ENCODE measurements at regions not wholly inside any gene's neighbourhood (a gene's known extent, or its start where the extent isn't known, plus 50 kb on each side); places are given as distances from the start of the nearest gene placed in this dataset.
"Not testable (repeated sequence)": the region's sequence is repeated elsewhere in the genome, so short reads cannot be mapped to it uniquely, and the experiment has no call there.

GRCh38 chr9:103537426-103537825 is 542.3 kb downstream of the CYLC2 start:
- no peak for DNase-seq (ENCODE audit: low read depth)
- no peak for TF ChIP-seq CTCF (IDR thresholded peaks at IDR 0.05; ENCODE audit: insufficient read depth, low read depth, low read length, missing control alignments)

GRCh38 chr9:103545260-103545659 is 548.8 kb upstream of the SMC2 start:
- no peak overlapping the region for H3K4me3 ChIP-seq (ENCODE audit: low read depth, low read length)
- TF ChIP-seq CTCF (IDR thresholded peaks at IDR 0.05; ENCODE audit: insufficient read depth, low read depth, low read length, missing control alignments), result no peak
- no peak for DNase-seq (ENCODE audit: low read depth)

More at GRCh38 chr9:103537426-103537825, 542.3 kb downstream of the CYLC2 start:
- no peak overlapping the region for H3K4me3 ChIP-seq (ENCODE audit: low read depth, low read length)

- TF ChIP-seq CTCF (IDR thresholded peaks at IDR 0.05; ENCODE audit: insufficient read depth, low read depth, low read length, missing control alignments), result no peak
- no peak for DNase-seq (ENCODE audit: low read depth)
- no peak overlapping the region for H3K4me3 ChIP-seq (ENCODE audit: low read depth, low read length)
Observed at GRCh38 chr9:103552712-103553111, 541.4 kb upstream of the SMC2 start.

- no peak for TF ChIP-seq CTCF (IDR thresholded peaks at IDR 0.05; ENCODE audit: insufficient read depth, low read depth, low read length, missing control alignments)
- H3K4me3 ChIP-seq (ENCODE audit: low read depth, low read length), result no peak overlapping the region
- DNase-seq (ENCODE audit: low read depth), result no peak
Observed at GRCh38 chr9:103574056-103574455, 520.1 kb upstream of the SMC2 start.

- H3K4me3 ChIP-seq (ENCODE audit: low read depth, low read length), result no peak overlapping the region
- no peak for DNase-seq (ENCODE audit: low read depth)
- no peak for TF ChIP-seq CTCF (IDR thresholded peaks at IDR 0.05; ENCODE audit: insufficient read depth, low read depth, low read length, missing control alignments)
Observed at GRCh38 chr9:103586721-103587120, 507.4 kb upstream of the SMC2 start.

GRCh38 chr9:103601287-103601686 is 492.8 kb upstream of the SMC2 start:
- DNase-seq (ENCODE audit: low read depth), result no peak
- TF ChIP-seq CTCF (IDR thresholded peaks at IDR 0.05; ENCODE audit: insufficient read depth, low read depth, low read length, missing control alignments), result no peak
- no peak overlapping the region for H3K4me3 ChIP-seq (ENCODE audit: low read depth, low read length)

- H3K4me3 ChIP-seq (ENCODE audit: low read depth, low read length); DNase-seq (ENCODE audit: low read depth): not testable (repeated sequence)
Observed at GRCh38 chr9:103611950-103612349, 482.2 kb upstream of the SMC2 start.

All from GM12865 (cell line).